GM19023 (cell line): ENCODE measurements at regions not wholly inside any gene's neighbourhood (a gene's known extent, or its start where the extent isn't known, plus 50 kb on each side); places are given as distances from the start of the nearest gene placed in this dataset.
A peak's percentile ranks its signal among the peaks of the same experiment; 100 is the strongest.
"Not testable (repeated sequence)": the region's sequence is repeated elsewhere in the genome, so short reads cannot be mapped to it uniquely, and the experiment has no call there.

Experiments
- ATAC-seq: cut with Tn5 transposase; IDR thresholded peaks from one replicate; pipeline ENCODE4 v1.9.1; 2021; ENCODE audit warnings: mild to moderate bottlenecking, moderate library complexity; ENCODE audit not compliant: unreplicated experiment

- ATAC-seq = peak; percentile 78
These were observed 119.9 kb upstream of the TMEM45B start for GRCh38 chr11:129695571-129696308.

DNA sequence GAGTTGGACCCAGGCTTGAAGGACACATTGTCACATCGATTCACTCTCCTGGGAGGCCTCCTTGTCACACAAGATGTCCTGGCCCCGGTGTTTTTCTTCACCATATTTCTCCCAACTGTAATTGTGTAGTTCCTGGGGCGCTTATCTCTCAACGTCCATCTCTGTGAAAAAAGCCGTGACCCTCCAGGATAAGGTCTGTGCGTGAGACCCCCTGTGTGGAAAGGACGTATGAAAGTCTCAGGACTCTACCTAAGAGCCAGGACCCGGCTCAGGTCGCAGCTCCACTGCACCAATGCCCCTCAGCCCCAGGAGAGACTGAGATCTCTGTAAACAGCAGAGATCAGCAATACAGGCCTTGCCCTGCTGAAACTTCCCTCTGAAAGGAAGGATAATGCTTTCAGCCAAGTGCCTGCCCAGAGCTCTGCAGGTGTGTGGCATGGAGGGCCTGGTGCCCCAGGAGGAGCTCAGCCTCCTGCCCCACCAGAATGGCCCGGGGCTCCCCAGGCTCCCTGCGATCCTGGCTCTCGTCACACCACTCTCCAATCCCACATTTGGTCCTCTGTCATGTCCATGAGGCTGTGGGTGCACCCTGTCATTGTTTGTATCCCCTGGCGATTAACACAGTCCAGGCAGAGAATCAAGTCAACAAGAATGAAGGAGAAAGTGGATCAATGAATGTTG is 119.2 kb upstream of the TMEM45B start:
- ATAC-seq = no peak

GRCh38 chr11:129698212-129698611 is 117.4 kb upstream of the TMEM45B start:
- ATAC-seq = no peak

GRCh38 chr11:129699711-129700304 is 115.8 kb upstream of the TMEM45B start:
- no peak for ATAC-seq

- ATAC-seq = no peak
These were observed 114.9 kb upstream of the TMEM45B start for GRCh38 chr11:129700701-129701100.

GRCh38 chr11:129701706-129702105 is 113.9 kb upstream of the TMEM45B start:
- no peak for ATAC-seq

- no peak for ATAC-seq
These were observed 112.9 kb upstream of the TMEM45B start for GRCh38 chr11:129702410-129703398.

DNA sequence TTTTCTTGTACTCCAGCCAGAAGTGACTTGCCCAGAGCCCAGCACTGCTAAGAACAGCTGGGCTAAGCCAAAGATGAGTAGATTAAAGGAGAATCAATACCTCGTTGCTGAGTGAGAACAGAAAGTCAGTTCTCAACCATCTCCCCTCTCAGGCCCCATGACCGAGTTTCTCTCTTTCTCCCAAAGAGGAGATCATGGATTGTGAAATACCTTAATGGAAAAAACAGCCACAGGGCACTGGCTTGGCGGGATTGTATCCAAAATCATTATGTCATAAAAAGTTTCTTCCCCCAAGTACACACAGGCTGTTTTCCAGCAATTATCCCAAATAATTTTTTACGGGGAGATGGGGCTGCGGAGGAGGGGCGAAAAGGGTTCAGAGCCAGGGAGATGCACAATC is 111.8 kb upstream of the TMEM45B start:
- ATAC-seq = no peak

GRCh38 chr11:129704831-129705230 is 110.8 kb upstream of the TMEM45B start:
- no peak for ATAC-seq

- ATAC-seq = no peak
These were observed 110.3 kb upstream of the TMEM45B start for GRCh38 chr11:129705341-129705740.

DNA sequence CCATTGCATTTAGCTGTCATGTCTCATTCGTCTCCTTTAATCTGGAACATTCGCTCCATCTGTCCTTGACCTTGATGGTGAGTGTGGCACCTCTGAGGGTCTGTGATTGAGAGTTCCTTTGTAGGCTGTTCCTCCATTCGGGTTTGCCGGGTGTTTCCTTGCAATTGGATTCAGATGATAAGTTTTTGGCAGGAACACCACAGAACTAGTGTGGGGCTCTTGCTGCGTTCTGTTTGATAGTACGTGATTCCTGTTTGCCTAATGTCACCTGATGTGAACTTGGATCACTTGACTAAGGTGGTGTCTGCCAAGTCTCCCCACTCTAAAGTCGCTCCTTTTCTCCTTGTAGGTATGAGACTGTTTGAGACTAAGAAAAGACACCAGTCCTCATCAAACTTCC is 109.7 kb upstream of the TMEM45B start:
- ATAC-seq = no peak

DNA sequence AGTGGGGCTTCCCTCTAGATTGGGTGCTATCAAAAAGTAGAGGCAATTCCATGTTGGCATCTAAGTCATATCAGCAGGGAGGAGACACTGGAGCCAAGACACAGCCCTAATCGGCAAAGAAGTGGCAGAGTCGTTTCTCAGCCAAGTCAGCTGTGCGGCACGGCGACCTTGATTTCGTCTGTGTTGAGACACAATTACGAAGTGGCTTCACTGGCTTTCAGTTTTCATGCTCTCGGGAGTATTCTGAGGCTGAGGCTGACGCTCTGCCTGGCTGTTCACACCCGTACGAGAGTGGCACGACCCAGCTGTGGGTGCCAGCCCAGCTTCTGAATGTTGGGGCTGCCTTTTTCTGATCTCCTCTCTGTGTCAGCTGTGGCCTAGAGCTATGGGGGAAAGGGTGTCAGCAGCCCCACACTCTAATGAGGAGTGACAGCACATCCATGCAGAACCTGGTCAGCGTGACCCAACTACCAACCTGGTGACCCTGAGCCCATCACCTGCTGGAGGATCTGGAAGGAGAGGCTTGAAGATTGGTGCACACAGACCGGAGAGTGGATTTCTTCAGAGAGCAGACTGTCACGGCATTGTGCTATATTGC is 105.7 kb upstream of the TMEM45B start:
- no peak for ATAC-seq

DNA sequence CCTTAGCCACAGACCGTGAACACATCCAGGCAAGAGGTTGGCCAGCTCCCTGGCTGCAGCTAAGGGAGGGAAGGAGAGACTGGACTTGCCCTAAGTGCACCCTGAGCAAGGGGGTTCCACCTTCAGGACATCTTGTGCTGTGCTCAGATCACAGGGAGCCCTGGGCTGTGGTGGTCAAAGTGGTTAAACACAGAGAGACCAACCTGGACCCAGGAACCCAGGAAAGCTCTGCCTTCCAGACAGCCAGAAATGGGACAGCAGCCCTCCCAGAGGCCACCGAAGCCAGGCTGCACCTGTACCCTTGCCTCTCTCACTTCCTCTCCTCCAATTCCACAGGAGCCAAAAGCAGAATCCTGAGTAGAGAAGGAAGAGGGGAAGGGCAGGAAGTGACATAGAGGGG is 105.2 kb upstream of the TMEM45B start:
- ATAC-seq = no peak

GRCh38 chr11:129711760-129712159 is 103.9 kb upstream of the TMEM45B start:
- ATAC-seq = no peak

DNA sequence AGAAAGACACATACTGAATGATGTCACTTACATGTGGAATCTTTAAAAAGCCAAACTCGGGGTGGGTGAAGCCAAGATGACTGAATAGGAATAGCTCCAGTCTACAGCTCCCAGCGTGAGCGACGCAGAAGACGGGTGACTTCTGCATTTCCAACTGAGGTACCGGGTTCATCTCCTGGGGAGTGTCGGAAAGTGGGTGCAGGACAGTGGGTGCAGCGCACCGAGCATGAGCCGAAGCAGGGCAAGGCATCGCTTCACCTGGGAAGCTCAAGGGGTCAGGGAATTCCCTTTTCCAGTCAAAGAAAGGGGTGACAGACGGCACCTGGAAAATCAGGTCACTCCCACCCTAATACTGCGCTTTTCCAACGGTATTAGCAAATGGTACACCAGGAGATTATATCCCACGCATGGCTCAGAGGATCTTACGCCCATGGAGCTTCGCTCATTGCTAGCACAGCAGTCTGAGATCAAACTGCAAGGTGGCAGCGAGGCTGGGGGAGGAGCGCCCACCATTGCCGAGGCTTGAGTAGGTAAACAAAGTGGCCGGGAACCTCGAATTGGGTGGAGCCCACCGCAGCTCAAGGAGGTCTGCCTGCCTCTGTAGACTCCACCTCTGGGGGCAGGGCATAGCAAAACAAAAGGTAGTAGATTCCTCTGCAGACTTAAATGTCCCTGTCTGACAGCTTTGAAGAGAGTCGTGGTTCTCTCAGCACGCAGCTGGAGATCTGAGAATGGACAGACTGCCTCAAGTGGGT is 103.0 kb upstream of the TMEM45B start:
- ATAC-seq = not testable (repeated sequence)

- no peak for ATAC-seq
These were observed 96.6 kb upstream of the TMEM45B start for GRCh38 chr11:129719037-129719436.

- no peak for ATAC-seq
These were observed 95.5 kb upstream of the TMEM45B start for GRCh38 chr11:129720156-129720555.

- ATAC-seq = no peak
These were observed 94.7 kb upstream of the TMEM45B start for GRCh38 chr11:129720994-129721393.

- no peak for ATAC-seq
These were observed 94.0 kb upstream of the TMEM45B start for GRCh38 chr11:129721685-129722084.

DNA sequence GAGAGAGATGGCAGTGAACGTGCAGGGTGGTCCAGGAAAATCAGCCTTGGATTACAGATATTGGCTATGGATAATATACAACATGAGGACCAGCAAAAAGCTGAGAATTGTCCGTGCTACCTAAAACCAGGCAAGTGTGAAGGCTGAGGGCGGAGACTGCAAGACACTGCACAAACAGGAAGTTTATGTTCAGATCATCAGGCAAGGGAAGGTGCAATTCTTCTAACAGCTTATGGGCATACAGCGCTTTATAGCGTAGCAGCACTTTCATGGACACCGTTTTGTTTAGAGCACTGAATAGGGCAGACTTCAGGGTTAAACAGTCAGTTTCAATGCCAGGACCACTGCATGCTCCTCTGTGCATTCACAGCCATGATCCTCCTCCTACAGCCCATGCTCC is 93.1 kb upstream of the TMEM45B start:
- no peak for ATAC-seq
